ENCODE measurements at regions not wholly inside any gene's neighbourhood (a gene's known extent, or its start where the extent isn't known, plus 50 kb on each side); places are given as distances from the start of the nearest gene placed in this dataset.

DNA sequence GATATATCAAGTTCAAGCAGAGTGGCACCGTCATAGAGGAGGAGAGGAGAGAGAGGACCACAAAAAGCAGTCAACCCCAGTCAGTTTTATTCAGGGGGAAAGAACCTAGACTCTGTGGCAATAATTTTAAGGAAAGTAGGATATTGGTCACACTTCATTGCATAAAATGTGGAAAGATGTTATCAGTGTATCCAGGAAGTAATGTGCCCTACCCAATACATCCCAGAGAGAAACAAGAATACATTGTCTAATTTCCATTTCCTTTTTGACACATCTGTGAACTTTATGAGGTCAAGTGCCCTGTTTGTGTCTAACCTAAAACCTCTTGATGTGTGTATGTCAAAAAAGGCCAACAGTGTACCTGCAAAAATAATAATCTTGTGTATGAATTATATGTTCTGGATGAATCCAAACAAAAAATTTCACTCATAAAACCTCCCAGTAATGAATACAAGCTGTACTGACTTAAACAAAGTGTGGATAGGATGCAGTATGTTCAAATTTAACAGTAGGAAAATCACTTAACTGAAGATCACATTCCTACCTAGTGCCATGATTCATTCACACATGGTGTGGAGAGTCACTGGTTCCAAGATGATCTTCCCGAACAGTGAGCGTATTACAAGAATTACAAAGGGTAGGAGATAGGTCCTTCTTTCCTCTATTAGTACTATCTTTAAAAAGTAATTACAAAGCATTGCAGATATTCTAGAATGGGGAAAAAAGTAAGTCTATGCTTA is 712.1 kb upstream of the CXADR start:
- Histone ChIP-seq H3K4me1 (ENCODE audit: control extremely low read depth in 1 of 4, control insufficient read depth in 4 of 4, insufficient read depth in 4 of 4, low read length in 3 of 4) (no peaks in the 10 kb centered on the region), H3K27ac (ENCODE audit: insufficient read depth in 1 of 2, low read depth in 1 of 2, low read length in 2 of 2, poor library complexity in 1 of 2, severe bottlenecking in 2 of 2) (no peak overlapping the region), H3K36me3 (ENCODE audit: control insufficient read depth in 4 of 4, insufficient read depth in 4 of 4, low read length in 3 of 4) (no peaks in the 10 kb centered on the region), H3K9me3 (ENCODE audit: control extremely low read depth in 1 of 5, control insufficient read depth in 4 of 5, insufficient read depth in 2 of 5, low read depth in 1 of 5, low read length in 4 of 5) (peaks cover 0 to 5% (median 0%) of the 10 kb centered on the region in 5 experiments), H3K27me3 (replicated peaks in 2 of 5; ENCODE audit: control insufficient read depth in 4 of 5, insufficient read depth in 5 of 5, low read length in 4 of 5) (no peaks in the 10 kb centered on the region), H3K4me3 (ENCODE audit: control insufficient read depth in 1 of 7, extremely low read depth in 1 of 7, insufficient read depth in 4 of 7, low read depth in 2 of 7, low read length in 6 of 7) (no peak overlapping the region)
- WGBS (ENCODE audit: insufficient coverage), result no CpG with 5 or more reads among the region's 3 CpGs
- ChIA-PET CTCF (no interaction called here), POLR2A (no interaction called here)
- DNase-seq, result no peak

DNA sequence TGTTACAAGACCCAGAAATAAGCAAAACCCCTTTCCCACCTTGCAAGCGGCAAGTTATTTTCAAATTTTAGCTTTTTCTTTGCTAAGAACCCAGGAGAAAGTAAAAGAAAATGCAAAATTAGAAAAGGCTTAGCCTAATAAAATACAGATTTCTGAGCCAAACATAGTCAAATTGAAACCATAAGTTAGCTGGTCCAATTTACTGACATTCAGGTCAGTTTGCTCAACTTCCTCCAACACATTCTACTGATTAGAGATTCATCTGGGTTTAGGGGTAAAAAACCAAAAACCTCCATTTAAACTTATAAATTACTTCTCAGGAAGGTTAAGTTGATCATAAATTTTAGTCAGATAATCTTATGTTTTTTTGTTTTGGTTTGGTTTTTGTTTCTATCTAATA is 701.8 kb upstream of the CXADR start:
- WGBS (ENCODE audit: insufficient coverage), result 100% methylated on average over 1 of the region's 1 CpG
- no peak for DNase-seq
- POLR2A ChIA-PET, result no interaction called here

DNA sequence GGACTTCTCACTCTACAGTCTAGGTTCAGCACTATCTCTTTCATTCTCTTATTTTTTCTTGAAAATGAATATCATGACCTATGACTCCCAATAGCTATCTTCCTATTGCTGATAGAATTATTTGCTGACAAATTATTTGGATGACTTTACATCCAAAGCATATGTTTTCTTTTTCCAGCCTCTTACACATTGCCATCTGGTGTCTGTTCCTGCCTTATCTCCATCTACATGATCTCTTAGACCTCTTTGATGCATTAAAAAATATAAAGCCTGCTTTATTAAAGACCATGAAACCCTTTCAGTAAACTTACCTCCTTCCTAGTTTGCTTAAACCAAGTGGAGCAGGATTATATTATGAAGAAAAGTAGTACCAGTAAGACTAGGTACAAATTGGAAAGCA is 700.9 kb upstream of the CXADR start:
- Histone ChIP-seq H3K27ac (ENCODE audit: insufficient read depth in 1 of 2, low read depth in 1 of 2, low read length in 2 of 2, poor library complexity in 1 of 2, severe bottlenecking in 2 of 2) (no peak overlapping the region), H3K36me3 (ENCODE audit: control insufficient read depth in 4 of 4, insufficient read depth in 4 of 4, low read length in 3 of 4) (no peaks in the 10 kb centered on the region), H3K27me3 (replicated peaks in 2 of 5; ENCODE audit: control insufficient read depth in 4 of 5, insufficient read depth in 5 of 5, low read length in 4 of 5) (no peaks in the 10 kb centered on the region), H3K4me3 (ENCODE audit: control insufficient read depth in 1 of 7, extremely low read depth in 1 of 7, insufficient read depth in 4 of 7, low read depth in 2 of 7, low read length in 6 of 7) (no peak overlapping the region), H3K4me1 (ENCODE audit: control extremely low read depth in 1 of 4, control insufficient read depth in 4 of 4, insufficient read depth in 4 of 4, low read length in 3 of 4) (no peaks in the 10 kb centered on the region), H3K9me3 (ENCODE audit: control extremely low read depth in 1 of 5, control insufficient read depth in 4 of 5, insufficient read depth in 2 of 5, low read depth in 1 of 5, low read length in 4 of 5) (peaks cover 0 to 2% (median 0%) of the 10 kb centered on the region in 5 experiments)
- no peak for DNase-seq
- POLR2A ChIA-PET, result no interaction called here
- CTCF ChIA-PET, result no interaction called here

More for the DNA sequence above, 701.8 kb upstream of the CXADR start:
- no peak overlapping the region for H3K4me3 ChIP-seq (ENCODE audit: control insufficient read depth in 1 of 7, extremely low read depth in 1 of 7, insufficient read depth in 4 of 7, low read depth in 2 of 7, low read length in 6 of 7)
- no peaks in the 10 kb centered on the region for H3K36me3 ChIP-seq (ENCODE audit: control insufficient read depth in 4 of 4, insufficient read depth in 4 of 4, low read length in 3 of 4)
- H3K27me3 ChIP-seq (replicated peaks in 2 of 5; ENCODE audit: control insufficient read depth in 4 of 5, insufficient read depth in 5 of 5, low read length in 4 of 5), result no peaks in the 10 kb centered on the region
- H3K27ac ChIP-seq (ENCODE audit: insufficient read depth in 1 of 2, low read depth in 1 of 2, low read length in 2 of 2, poor library complexity in 1 of 2, severe bottlenecking in 2 of 2), result no peak overlapping the region
- peaks cover 0 to 3% (median 0%) of the 10 kb centered on the region in 5 experiments for H3K9me3 ChIP-seq (ENCODE audit: control extremely low read depth in 1 of 5, control insufficient read depth in 4 of 5, insufficient read depth in 2 of 5, low read depth in 1 of 5, low read length in 4 of 5)
- CTCF ChIA-PET, result no interaction called here
- H3K4me1 ChIP-seq (ENCODE audit: control extremely low read depth in 1 of 4, control insufficient read depth in 4 of 4, insufficient read depth in 4 of 4, low read length in 3 of 4), result no peaks in the 10 kb centered on the region

DNA sequence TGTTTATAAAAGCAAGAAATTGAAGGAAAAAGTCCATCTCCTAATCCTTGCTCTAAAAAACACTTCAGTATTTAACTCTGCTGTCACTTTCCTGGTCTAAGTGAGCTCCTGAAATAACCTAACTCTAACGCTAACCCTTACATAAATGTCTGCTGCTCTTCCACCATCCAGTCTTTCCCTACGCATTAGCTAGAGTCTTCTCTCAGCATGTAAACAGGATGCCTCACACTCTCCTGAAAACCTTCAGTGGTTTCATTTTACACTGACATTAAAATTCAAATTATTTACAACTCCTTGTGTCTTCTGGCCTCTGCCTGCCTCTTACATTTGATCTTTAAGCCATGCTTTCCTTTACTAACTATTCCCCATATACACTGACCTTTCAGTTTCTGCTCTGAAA is 697.6 kb upstream of the CXADR start:
- CTCF ChIA-PET, result no interaction called here

DNA sequence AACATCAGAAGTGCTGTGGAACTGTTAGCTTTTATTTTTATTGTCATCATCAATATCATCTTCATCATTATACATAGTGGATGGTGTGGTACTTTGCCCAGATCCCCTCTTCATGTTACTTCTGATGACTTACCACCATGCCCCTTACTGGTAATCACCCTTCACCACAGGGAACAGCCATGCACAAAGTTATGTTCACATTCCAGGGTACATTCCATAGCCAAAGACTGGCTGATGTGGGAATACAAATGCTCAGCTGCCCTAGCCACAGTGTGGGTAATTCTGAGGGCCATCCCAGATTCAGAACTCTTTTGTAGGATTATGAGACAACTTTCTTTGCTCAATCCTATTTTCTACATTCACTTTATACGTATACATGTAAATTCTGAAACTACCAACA is 691.3 kb upstream of the CXADR start:
- H3K36me3 ChIP-seq (ENCODE audit: control insufficient read depth in 4 of 4, insufficient read depth in 4 of 4, low read length in 3 of 4), result no peaks in the 10 kb centered on the region
- WGBS (ENCODE audit: insufficient coverage), result 100% methylated on average over 1 of the region's 1 CpG

More for the DNA sequence above, 697.6 kb upstream of the CXADR start:
- no peaks in the 10 kb centered on the region for H3K27me3 ChIP-seq (replicated peaks in 2 of 5; ENCODE audit: control insufficient read depth in 4 of 5, insufficient read depth in 5 of 5, low read length in 4 of 5)
- no peaks in the 10 kb centered on the region for H3K4me1 ChIP-seq (ENCODE audit: control extremely low read depth in 1 of 4, control insufficient read depth in 4 of 4, insufficient read depth in 4 of 4, low read length in 3 of 4)
- no peak overlapping the region for H3K4me3 ChIP-seq (ENCODE audit: control insufficient read depth in 1 of 7, extremely low read depth in 1 of 7, insufficient read depth in 4 of 7, low read depth in 2 of 7, low read length in 6 of 7)
- H3K36me3 ChIP-seq (ENCODE audit: control insufficient read depth in 4 of 4, insufficient read depth in 4 of 4, low read length in 3 of 4), result no peaks in the 10 kb centered on the region
- DNase-seq, result no peak
- POLR2A ChIA-PET, result no interaction called here
- 94% methylated on average over 2 of the region's 2 CpGs for WGBS (ENCODE audit: insufficient coverage)
- no peaks in the 10 kb centered on the region for H3K9me3 ChIP-seq (ENCODE audit: control extremely low read depth in 1 of 5, control insufficient read depth in 4 of 5, insufficient read depth in 2 of 5, low read depth in 1 of 5, low read length in 4 of 5)
- no peak overlapping the region for H3K27ac ChIP-seq (ENCODE audit: insufficient read depth in 1 of 2, low read depth in 1 of 2, low read length in 2 of 2, poor library complexity in 1 of 2, severe bottlenecking in 2 of 2)

DNA sequence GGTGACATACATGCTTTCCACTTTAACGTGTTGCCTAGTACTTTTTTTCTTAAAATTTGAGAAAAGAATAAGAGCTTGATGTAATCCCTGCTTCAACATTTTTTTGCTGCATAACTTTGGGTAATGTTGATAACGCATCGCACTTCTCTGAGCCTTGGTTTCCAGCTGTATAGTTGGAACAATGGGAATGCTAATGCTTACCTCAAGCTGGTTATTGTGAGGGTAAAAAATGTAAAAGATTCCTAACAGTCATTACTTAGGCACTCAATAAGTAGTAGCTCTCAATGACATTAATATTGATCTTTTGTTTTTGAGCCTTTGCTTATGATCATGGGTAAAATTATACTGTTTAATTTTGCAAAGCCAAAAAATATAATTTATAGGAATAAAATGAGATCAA is 683.3 kb upstream of the CXADR start:
- H3K9me3 ChIP-seq (ENCODE audit: control extremely low read depth in 1 of 5, control insufficient read depth in 4 of 5, insufficient read depth in 2 of 5, low read depth in 1 of 5, low read length in 4 of 5), result no peaks in the 10 kb centered on the region
- ChIA-PET CTCF (interaction anchor here (1.1 kb wide), 1 partner anchor 18 kb away, joined by 3 read pairs; no protein-coding TSS in a partner anchor), POLR2A (no interaction called here)
- WGBS (ENCODE audit: insufficient coverage), result 56% methylated on average over 1 of the region's 3 CpGs
- no peak for DNase-seq
- no peaks in the 10 kb centered on the region for H3K4me1 ChIP-seq (ENCODE audit: control extremely low read depth in 1 of 4, control insufficient read depth in 4 of 4, insufficient read depth in 4 of 4, low read length in 3 of 4)
- H3K27ac ChIP-seq (ENCODE audit: insufficient read depth in 1 of 2, low read depth in 1 of 2, low read length in 2 of 2, poor library complexity in 1 of 2, severe bottlenecking in 2 of 2), result no peak overlapping the region
- H3K4me3 ChIP-seq (ENCODE audit: control insufficient read depth in 1 of 7, extremely low read depth in 1 of 7, insufficient read depth in 4 of 7, low read depth in 2 of 7, low read length in 6 of 7), result no peak overlapping the region
- H3K27me3 ChIP-seq (replicated peaks in 2 of 5; ENCODE audit: control insufficient read depth in 4 of 5, insufficient read depth in 5 of 5, low read length in 4 of 5), result no peaks in the 10 kb centered on the region
- H3K36me3 ChIP-seq (ENCODE audit: control insufficient read depth in 4 of 4, insufficient read depth in 4 of 4, low read length in 3 of 4), result no peaks in the 10 kb centered on the region

More for the DNA sequence above, 691.3 kb upstream of the CXADR start:
- ChIA-PET POLR2A (no interaction called here), CTCF (no interaction called here)
- Histone ChIP-seq H3K4me3 (ENCODE audit: control insufficient read depth in 1 of 7, extremely low read depth in 1 of 7, insufficient read depth in 4 of 7, low read depth in 2 of 7, low read length in 6 of 7) (no peak overlapping the region), H3K4me1 (ENCODE audit: control extremely low read depth in 1 of 4, control insufficient read depth in 4 of 4, insufficient read depth in 4 of 4, low read length in 3 of 4) (no peaks in the 10 kb centered on the region), H3K9me3 (ENCODE audit: control extremely low read depth in 1 of 5, control insufficient read depth in 4 of 5, insufficient read depth in 2 of 5, low read depth in 1 of 5, low read length in 4 of 5) (peaks cover 0 to 2% (median 0%) of the 10 kb centered on the region in 5 experiments), H3K27ac (ENCODE audit: insufficient read depth in 1 of 2, low read depth in 1 of 2, low read length in 2 of 2, poor library complexity in 1 of 2, severe bottlenecking in 2 of 2) (no peak overlapping the region), H3K27me3 (replicated peaks in 2 of 5; ENCODE audit: control insufficient read depth in 4 of 5, insufficient read depth in 5 of 5, low read length in 4 of 5) (no peaks in the 10 kb centered on the region)
- no peak for DNase-seq

DNA sequence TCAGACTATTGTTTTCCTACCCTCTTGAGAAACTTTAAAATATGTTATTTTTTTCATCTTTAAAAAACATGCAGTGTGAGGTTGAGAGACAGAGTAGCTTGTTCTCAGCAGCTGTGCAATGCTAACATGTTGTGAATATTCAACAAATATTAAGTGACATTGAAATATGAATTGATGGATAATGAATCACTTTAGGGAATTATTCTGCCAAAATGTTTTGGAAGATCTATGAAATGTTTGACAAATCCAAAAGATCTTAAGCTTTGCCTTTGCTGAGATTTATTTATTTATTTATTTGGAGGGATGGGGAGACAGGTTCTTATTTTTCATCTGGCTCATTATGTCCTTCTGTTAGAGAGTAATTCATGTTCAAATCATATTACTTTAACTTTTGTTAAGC is 680.1 kb upstream of the CXADR start:
- Histone ChIP-seq H3K4me1 (ENCODE audit: control extremely low read depth in 1 of 4, control insufficient read depth in 4 of 4, insufficient read depth in 4 of 4, low read length in 3 of 4) (no peaks in the 10 kb centered on the region), H3K36me3 (ENCODE audit: control insufficient read depth in 4 of 4, insufficient read depth in 4 of 4, low read length in 3 of 4) (no peaks in the 10 kb centered on the region), H3K9me3 (ENCODE audit: control extremely low read depth in 1 of 5, control insufficient read depth in 4 of 5, insufficient read depth in 2 of 5, low read depth in 1 of 5, low read length in 4 of 5) (no peaks in the 10 kb centered on the region), H3K27me3 (replicated peaks in 2 of 5; ENCODE audit: control insufficient read depth in 4 of 5, insufficient read depth in 5 of 5, low read length in 4 of 5) (no peaks in the 10 kb centered on the region), H3K4me3 (ENCODE audit: control insufficient read depth in 1 of 7, extremely low read depth in 1 of 7, insufficient read depth in 4 of 7, low read depth in 2 of 7, low read length in 6 of 7) (no peak overlapping the region), H3K27ac (ENCODE audit: insufficient read depth in 1 of 2, low read depth in 1 of 2, low read length in 2 of 2, poor library complexity in 1 of 2, severe bottlenecking in 2 of 2) (no peak overlapping the region)
- ChIA-PET POLR2A (no interaction called here), CTCF (no interaction called here)
- no peak for DNase-seq
